Islet precursor cell (in vitro differentiated cells): ENCODE measurements at regions not wholly inside any gene's neighbourhood (a gene's known extent, or its start where the extent isn't known, plus 50 kb on each side); places are given as distances from the start of the nearest gene placed in this dataset.
"Not testable (repeated sequence)": the region's sequence is repeated elsewhere in the genome, so short reads cannot be mapped to it uniquely, and the experiment has no call there.

Experiments used
- DNase-seq: peaks from one replicate; pipeline ENCODE4 v3.0.0-alpha.2; 2018

- DNase-seq: no peak
These were observed 106.6 kb downstream of the BRMS1L start for GRCh38 chr14:35932659-35933159.

GRCh38 chr14:35932136-35932535, 106.0 kb downstream of the BRMS1L start:
- no peak for DNase-seq

GRCh38 chr14:35931346-35931745, 105.2 kb downstream of the BRMS1L start:
- no peak for DNase-seq

GRCh38 chr14:35929186-35929585, 103.0 kb downstream of the BRMS1L start:
- DNase-seq: no peak

GRCh38 chr14:35927727-35928126, 101.6 kb downstream of the BRMS1L start:
- no peak for DNase-seq

- no peak for DNase-seq
These were observed 99.2 kb downstream of the BRMS1L start for GRCh38 chr14:35925319-35925718.

GRCh38 chr14:35922590-35922989, 96.5 kb downstream of the BRMS1L start:
- not testable (repeated sequence) for DNase-seq

GRCh38 chr14:35921745-35922144, 95.6 kb downstream of the BRMS1L start:
- no peak for DNase-seq
